Retinal pigment epithelial cell (primary cell): ENCODE measurements at regions not wholly inside any gene's neighbourhood (a gene's known extent, or its start where the extent isn't known, plus 50 kb on each side); places are given as distances from the start of the nearest gene placed in this dataset.
"Not testable (repeated sequence)": the region's sequence is repeated elsewhere in the genome, so short reads cannot be mapped to it uniquely, and the experiment has no call there.

Experiments
- DNase-seq: peaks from one replicate; pipeline ENCODE4 v3.0.0-alpha.2; 2010; ENCODE audit warnings: low read depth
- H3K4me3 ChIP-seq: 2 replicates; pipeline ENCODE4 v1.5.1; 2011; ENCODE audit warnings: mild to moderate bottlenecking, low read length, control low read depth, moderate library complexity
- TF ChIP-seq, protein P1 (sequence below): conservative IDR thresholded peaks from 2 replicates; pipeline ENCODE4 v1.5.1; 2011; ENCODE audit warnings: low read depth, low read length, control low read depth, inconsistent platforms

DNA sequence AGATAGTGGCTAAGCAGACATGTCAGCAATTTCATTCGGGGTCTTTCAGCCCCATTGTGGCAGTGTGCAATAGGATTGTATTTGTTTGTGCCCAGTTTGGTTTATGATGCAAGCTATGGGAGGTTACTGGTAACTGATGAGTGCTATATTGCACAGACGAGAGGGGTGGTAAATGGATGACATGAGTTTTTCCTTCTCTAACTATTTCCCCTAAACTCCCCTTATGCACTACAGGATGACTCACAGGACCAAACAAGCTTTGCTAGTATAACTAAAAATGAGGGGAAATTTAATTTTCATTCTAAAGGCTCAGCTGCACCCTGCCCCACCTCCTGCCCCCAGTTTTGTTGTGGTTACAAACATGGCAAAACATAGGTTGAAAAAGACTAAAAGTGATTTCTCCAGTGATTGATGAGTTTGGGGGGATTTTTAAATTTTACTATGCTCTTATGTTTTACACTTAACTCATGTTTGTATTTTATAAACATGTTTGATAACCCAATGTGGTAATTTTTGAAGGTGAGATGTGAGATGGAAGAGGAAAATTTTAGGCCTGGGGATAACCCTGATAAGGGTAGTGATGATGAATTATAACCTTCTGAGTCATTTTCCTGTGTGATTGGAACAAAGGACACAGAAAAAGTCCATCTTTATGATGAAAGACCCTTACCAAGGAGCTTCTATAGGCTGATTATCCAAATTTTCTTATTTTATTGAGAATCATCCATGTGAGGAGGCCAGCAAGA lies 60.8 kb upstream of the NAMPT start:
- TF ChIP-seq, protein P1, sequence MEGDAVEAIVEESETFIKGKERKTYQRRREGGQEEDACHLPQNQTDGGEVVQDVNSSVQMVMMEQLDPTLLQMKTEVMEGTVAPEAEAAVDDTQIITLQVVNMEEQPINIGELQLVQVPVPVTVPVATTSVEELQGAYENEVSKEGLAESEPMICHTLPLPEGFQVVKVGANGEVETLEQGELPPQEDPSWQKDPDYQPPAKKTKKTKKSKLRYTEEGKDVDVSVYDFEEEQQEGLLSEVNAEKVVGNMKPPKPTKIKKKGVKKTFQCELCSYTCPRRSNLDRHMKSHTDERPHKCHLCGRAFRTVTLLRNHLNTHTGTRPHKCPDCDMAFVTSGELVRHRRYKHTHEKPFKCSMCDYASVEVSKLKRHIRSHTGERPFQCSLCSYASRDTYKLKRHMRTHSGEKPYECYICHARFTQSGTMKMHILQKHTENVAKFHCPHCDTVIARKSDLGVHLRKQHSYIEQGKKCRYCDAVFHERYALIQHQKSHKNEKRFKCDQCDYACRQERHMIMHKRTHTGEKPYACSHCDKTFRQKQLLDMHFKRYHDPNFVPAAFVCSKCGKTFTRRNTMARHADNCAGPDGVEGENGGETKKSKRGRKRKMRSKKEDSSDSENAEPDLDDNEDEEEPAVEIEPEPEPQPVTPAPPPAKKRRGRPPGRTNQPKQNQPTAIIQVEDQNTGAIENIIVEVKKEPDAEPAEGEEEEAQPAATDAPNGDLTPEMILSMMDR: no peak
- no peak overlapping the region for H3K4me3 ChIP-seq
- DNase-seq: no peak

DNA sequence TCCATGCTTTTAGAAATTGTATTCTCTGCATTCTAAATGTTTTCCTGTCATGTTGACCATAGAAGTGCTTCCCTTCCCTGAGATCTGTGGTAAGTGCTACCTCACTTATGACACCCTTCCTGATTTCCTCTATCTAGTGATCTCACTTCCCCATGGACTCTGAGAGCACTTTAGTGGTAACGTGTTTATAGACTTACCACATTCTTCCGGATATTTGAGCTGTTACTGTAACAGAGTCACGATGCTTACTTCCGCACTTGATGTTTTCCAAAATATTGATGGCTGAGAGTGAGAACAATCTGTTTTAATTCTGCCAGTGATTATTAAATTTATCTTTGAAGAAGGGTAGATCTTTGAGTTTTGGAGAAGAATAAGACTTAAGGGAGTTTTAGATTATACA lies 60.1 kb upstream of the NAMPT start:
- TF ChIP-seq, protein P1: no peak
- no peak overlapping the region for H3K4me3 ChIP-seq

DNA sequence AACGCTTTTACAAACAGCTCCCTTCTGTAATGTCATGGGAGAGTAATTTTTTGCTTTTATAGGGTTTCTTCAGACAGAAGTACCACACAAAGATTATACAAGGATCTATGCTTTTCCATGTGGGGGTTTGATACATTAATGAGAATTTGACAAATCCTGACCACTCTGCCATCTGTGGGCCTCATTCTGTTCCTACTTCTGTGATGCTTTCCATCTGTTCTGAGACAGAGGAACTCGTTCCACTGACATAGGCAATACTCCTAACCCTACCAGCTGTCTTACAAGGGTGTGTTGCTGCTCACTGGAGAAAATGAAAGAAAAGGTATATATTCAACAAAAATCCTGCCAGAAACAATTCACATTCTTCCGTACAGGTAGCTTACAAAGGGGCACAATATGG lies 59.4 kb upstream of the NAMPT start:
- TF ChIP-seq, protein P1: no peak
- no peak for DNase-seq
- no peak overlapping the region for H3K4me3 ChIP-seq

More for the DNA sequence above, 60.1 kb upstream of the NAMPT start:
- no peak for DNase-seq

GRCh38 chr7:106342049-106342448 lies 57.3 kb upstream of the NAMPT start:
- H3K4me3 ChIP-seq, DNase-seq: not testable (repeated sequence)

GRCh38 chr7:106340247-106340596 lies 55.4 kb upstream of the NAMPT start:
- H3K4me3 ChIP-seq, DNase-seq: not testable (repeated sequence)

DNA sequence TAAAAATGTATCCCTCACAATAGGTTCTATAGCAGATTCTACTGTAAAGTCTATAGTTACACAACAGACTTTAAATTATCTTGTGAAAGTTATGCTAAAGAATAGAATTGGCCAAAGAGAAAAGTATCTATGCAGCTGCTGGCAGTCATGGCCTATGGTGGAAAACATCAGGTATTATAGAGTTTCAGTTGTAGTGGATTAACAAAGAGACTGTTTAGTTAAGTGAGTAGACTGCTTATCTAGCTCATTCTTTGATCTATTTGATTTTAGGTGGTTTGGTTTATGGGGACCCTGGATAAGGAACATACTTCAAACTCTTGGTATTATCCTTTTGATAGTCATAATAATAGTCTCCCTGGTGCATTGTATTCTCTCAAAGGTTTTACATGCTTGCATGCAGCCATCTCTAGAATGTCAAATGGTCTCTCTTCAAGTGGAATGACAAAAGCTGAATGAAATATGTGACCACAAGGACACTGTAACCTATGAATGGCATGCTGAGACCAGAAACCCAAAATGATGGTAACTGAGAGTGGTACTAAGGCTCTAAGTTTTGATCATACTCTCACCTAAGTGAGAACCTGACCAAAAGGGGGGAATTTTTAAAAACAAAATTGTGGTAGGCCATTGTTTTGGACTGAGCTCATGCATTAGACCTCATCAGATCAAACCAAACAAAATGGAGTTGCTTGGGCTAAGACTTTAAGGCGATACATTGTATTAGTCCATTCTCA lies 54.9 kb upstream of the NAMPT start:
- TF ChIP-seq, protein P1: no peak
- DNase-seq: no peak
- H3K4me3 ChIP-seq: no peak overlapping the region

GRCh38 chr7:106337754-106338153 lies 53.0 kb upstream of the NAMPT start:
- DNase-seq: no peak
- no peak overlapping the region for H3K4me3 ChIP-seq
- TF ChIP-seq, protein P1: no peak

DNA sequence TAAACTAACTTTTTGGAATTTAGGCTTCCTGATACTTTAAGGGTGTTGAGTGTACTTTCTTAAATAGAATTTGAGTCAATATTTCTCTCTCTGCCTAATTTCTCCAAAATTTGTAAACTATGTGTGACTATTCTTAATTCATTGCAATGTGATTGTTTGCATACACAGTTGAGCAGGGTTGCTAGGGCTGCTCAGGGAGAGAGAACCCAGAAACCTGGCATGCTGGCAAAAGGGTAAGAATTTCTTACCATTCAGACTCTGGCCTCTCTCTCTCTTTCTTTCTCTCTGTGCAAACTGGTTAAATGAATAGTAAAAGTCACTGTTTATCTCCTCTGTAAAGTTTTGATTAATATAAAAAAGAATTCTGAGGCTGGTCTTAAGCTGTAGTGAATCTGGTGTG lies 51.0 kb upstream of the NAMPT start:
- DNase-seq: no peak
- TF ChIP-seq, protein P1: no peak
- H3K4me3 ChIP-seq: no peak overlapping the region
